NCI-H146 treated with DMSO at 0.1 percent for 48 hours (cell line): ENCODE measurements at regions not wholly inside any gene's neighbourhood (a gene's known extent, or its start where the extent isn't known, plus 50 kb on each side); places are given as distances from the start of the nearest gene placed in this dataset.

Experiments
- DNase-seq: peaks from one replicate; lab custom pipeline; 2025; ENCODE audit not compliant: unreplicated experiment; lab: John Stamatoyannopoulos, UW

- no peak for DNase-seq
Observed at GRCh38 chr20:51269671-51270070, 246.8 kb upstream of the KCNG1 start.

DNA sequence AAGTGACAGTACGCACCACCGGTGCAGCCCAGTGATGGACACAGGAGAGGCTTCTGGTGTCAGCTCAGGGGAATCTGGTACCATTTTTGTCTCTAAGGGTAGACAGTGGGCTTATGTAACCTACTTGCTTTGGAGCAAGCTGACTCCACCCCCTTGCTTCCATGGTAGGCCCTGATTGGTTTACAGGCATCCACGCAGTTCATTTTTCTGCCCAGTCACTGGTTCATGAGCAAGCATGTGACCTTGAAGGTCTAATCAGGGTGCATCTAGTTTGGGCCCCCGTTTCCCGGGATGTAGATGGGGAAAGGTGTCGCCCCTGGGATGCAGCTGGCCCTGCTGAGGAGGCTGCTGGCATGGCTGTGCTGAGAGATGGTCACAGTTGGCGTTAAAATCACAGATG, 244.8 kb upstream of the KCNG1 start:
- DNase-seq, result no peak

DNA sequence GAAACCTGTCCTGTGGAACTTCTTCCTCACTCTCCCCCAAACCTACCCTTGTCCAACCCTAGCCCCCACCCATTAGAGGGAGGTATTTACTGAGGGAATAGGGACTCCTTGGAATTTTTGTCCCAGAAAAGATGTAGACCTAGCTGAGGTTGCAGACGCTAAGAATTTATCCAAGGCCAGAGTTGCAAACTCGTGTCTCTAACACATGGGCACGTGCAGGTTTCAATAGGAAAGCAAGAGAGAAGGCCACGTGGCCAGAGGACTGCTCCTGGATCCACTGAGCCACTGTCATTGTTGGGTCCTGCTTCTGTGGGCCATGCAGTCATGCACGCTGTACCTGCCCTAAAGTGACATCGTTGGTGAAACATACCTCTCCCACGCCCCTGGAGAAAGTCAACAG, 243.4 kb upstream of the KCNG1 start:
- DNase-seq, result no peak

GRCh38 chr20:51265361-51265760, 242.5 kb upstream of the KCNG1 start:
- DNase-seq, result no peak

GRCh38 chr20:51262240-51262639, 239.3 kb upstream of the KCNG1 start:
- no peak for DNase-seq

DNA sequence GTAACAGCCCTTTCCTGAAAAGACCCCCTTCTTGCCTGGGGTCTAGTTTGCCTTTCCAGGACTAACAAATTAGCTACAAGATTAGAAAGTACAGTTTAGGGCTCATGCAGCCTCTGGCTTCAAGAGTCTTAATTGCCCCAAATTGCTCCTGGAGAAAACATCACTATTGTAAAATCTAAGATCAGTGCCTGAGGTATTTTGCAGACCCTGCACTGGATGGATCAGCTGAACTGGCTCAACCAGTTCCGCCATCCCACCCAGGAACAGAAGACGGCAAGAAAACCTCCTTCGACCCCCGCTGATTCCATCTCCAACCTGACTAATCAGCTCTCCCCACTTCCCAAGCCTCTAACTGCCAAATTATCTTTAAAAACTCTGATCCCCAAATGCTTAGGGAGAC, 236.5 kb upstream of the KCNG1 start:
- DNase-seq, result no peak

GRCh38 chr20:51258582-51259165, 235.8 kb upstream of the KCNG1 start:
- no peak for DNase-seq

GRCh38 chr20:51255417-51255816, 232.5 kb upstream of the KCNG1 start:
- no peak for DNase-seq

DNA sequence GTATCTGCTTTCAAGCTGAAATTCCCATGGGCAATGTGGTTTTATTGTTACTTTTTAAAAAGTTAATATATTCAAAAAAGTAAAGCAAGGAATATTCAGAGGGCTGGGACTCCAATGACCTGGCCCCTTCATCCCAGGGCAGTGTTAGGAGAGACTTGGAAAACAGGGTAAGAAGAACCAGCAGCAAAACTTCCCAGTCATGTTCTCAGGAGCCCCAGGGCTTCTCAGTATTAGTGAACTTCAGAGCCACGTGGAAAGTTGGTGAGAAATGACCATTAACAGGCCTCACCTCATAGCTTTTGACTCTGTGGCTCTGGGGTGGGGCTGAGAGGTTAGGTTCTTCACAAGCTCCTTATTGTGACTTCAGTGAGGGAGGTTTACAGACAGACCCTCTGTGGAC, 230.4 kb upstream of the KCNG1 start:
- DNase-seq, result no peak

DNA sequence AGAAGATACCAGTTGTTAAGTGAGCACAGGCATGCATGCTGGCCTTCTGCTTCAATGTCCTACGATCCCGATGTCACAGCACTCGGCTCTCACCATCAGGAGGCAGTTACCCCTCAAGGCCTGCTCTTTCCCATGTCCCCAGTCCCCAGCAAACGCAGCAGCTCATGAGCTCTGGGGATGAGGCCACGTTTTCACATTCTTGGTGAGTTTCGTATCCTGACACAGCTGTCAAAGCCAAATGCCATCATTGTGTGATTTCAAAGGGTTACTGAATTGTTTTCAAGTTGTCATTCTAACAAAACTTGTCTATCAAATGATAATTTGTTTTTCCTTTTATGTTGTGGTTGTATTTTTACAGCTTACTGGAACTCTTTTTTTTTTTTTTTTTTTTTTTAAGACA, 226.9 kb upstream of the KCNG1 start:
- DNase-seq, result no peak

- no peak for DNase-seq
Observed at GRCh38 chr20:51249215-51249614, 226.3 kb upstream of the KCNG1 start.

DNA sequence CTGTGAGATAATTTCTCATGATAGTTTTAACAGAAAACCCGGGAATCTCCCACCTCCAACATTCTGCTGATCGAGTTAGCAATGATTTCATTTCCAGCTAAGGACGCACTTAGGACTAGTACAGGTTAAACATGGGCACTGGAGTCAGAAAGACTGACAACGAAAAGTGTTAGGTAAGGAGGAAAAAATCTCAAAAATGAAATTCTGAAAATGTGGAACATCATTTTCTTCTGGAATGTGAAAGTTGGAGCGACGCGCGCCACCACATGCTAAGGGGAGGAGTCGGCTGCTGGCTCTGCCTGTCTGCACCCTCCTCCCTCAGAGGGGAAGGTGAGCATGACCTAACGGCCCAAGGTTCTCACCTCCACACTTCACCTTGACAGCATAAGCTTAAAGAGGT, 221.6 kb upstream of the KCNG1 start:
- no peak for DNase-seq

GRCh38 chr20:51238675-51239305, 215.9 kb upstream of the KCNG1 start:
- DNase-seq, result no peak

- DNase-seq, result no peak
Observed at GRCh38 chr20:51237791-51238190, 214.9 kb upstream of the KCNG1 start.

DNA sequence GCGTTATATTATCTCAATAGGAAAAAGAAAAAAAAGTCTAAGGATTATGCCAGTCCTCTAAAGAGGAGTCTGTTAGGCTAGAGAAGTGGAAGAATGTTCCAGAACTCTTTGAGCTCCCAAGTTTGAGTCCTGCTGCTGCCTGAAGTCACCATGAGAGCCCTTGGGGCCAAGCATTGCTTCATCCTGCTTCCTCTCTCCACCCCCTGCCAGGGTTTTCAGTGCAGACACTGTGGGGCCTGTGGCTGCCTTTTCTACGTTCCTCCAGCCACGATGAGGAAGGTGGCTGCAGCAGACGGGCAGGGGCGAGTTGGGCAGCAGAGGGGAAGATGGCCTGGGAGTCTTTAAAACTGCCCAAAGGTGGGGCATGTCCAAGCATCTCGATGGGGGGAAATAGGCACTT, 214.4 kb upstream of the KCNG1 start:
- DNase-seq, result no peak

- DNase-seq, result no peak
Observed at GRCh38 chr20:51236421-51236820, 213.5 kb upstream of the KCNG1 start.

GRCh38 chr20:51233345-51233744, 210.4 kb upstream of the KCNG1 start:
- DNase-seq, result no peak

- no peak for DNase-seq
Observed at GRCh38 chr20:51230727-51231126, 207.8 kb upstream of the KCNG1 start.

DNA sequence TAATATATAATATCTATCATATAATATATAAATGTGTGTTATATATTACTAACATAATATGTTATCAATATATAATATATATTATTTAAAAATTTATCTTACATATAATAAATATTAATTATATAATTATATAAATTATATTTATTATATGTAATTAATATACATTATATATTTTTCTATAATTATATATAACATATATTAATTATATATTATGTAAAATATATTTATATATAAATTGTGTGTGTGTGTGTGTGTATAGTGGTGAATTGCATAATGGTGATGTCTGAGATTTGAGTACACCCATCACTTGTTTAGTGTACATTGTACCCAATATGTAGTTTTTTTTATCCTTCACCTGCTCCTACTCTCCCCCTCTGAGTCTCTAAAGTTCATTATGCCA, 205.9 kb upstream of the KCNG1 start:
- DNase-seq, result no peak

GRCh38 chr20:51227744-51228143, 204.8 kb upstream of the KCNG1 start:
- DNase-seq, result no peak

GRCh38 chr20:51223183-51223720, 200.3 kb upstream of the KCNG1 start:
- DNase-seq, result no peak

DNA sequence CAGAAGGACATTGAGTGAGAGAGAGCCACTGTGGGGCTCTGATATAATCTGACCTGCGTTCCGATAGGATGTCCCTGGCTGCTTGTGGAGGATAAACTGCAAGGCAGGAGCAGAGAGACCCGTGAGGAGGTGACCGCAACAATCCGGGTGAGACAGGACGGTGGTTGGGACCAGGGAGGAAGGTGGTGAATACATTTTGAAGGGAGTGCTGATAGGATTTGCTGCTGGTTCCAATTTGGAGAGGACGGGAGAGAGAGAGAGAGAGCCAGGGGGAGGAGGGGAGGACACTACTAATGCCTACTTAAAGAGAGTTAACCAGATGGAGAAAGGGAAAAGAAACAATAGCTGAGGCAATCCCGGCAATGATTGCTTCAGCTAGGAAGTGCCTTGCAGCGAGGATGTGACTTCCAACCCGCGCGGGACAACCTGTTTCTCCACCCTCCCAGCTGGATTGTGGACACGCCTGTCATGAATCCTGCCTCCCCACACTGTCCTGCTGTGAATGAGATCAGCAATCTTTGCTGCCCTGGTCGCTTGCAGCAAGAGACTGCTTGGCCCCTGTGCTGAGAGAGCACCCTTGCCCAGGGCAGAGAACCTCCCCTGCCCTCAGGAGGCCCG, 199.0 kb upstream of the KCNG1 start:
- no peak for DNase-seq

DNA sequence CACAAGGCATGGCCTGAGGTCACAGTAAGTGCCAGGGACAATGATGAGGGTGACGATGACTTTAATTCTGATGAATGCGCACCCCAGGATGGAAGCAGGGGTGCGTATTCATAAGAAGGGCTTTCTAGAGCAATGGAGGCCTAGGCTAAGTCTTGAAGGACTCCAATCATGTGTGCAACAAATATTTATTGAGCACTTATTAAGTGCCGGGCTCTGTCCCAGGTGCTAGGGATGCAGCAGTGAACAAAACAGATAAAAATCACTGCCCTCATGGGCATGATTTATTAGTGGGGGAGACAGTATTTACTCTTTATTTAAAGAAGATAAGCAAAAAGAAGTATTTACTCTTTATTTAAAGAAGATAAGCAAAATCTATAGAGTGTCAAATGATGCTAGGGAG, 198.2 kb upstream of the KCNG1 start:
- DNase-seq, result no peak
